SK-N-SH (cell line): ENCODE measurements at regions not wholly inside any gene's neighbourhood (a gene's known extent, or its start where the extent isn't known, plus 50 kb on each side); places are given as distances from the start of the nearest gene placed in this dataset.

Experiments used
- CTCF ChIA-PET: fragments of 300-600, 350-600 bp; formaldehyde crosslinking; extraction: SDS; loops from one replicate; lab custom pipeline; 2021; lab: Yijun Ruan, JAX
- POLR2A ChIA-PET: fragments of 350-600 bp; sonication (Branson Sonifier 250); formaldehyde crosslinking; extraction: SDS; loops from one replicate; lab custom pipeline; 2020; ENCODE audit warnings: antibody characterized with exemption, inconsistent platforms; lab: Yijun Ruan, JAX
- DNase-seq: peaks from one replicate; pipeline ENCODE4 v3.0.0; 2012
- H2AFZ ChIP-seq: fragments of 200-600 bp; sonication (generic); 2 replicates; pipeline ENCODE4 v1.8.1; 2016; ENCODE audit warnings: antibody characterized with exemption, mild to moderate bottlenecking, low read depth
- H3F3A ChIP-seq: fragments of 200-600 bp; sonication (generic); replicated peaks from 2 replicates; pipeline ENCODE3; 2016; ENCODE audit warnings: antibody characterized with exemption, mild to moderate bottlenecking; ENCODE audit not compliant: insufficient read depth
- H3K27ac ChIP-seq, 2 experiments: fragments of 200-500 bp in 1 of 2; fragments of 200-600 bp in 1 of 2; sonication (Bioruptor generic) in 1 of 2; sonication (generic), shearing (Covaris generic) in 1 of 2; 2 replicates each; pipeline versions ENCODE4 v1.5.1 to v1.6.1; 2014 to 2016; ENCODE audit warnings: low read depth in 2 of 2, inconsistent platforms in 1 of 2, low read length in 1 of 2, mild to moderate bottlenecking in 1 of 2, mixed read lengths in 1 of 2
- H3K27me3 ChIP-seq: fragments of 200-600 bp; sonication (generic), shearing (Covaris generic); 2 replicates; pipeline ENCODE4 v1.6.1; 2016; ENCODE audit warnings: mixed run types; ENCODE audit not compliant: insufficient read depth
- H3K36me3 ChIP-seq, 2 experiments: fragments of 200-500 bp in 1 of 2; fragments of 200-600 bp in 1 of 2; sonication (Bioruptor generic) in 1 of 2; sonication (generic) in 1 of 2; replicated peaks in 1 of 2; 2 replicates each; pipeline versions ENCODE3 to v1.5.1; 2014 to 2016; ENCODE audit warnings: low read length in 1 of 2, mild to moderate bottlenecking in 1 of 2; ENCODE audit not compliant: insufficient read depth in 2 of 2, control insufficient read depth in 1 of 2
- H3K4me1 ChIP-seq, 2 experiments: fragments of 200-500 bp in 1 of 2; fragments of 200-600 bp in 1 of 2; sonication (Bioruptor generic) in 1 of 2; sonication (generic), shearing (Covaris generic) in 1 of 2; 2 replicates each; pipeline versions ENCODE4 v1.5.1 to v1.6.1; 2014 to 2016; ENCODE audit warnings: low read depth in 1 of 2, low read length in 1 of 2, mixed run types in 1 of 2; ENCODE audit not compliant: insufficient read depth in 2 of 2, control insufficient read depth in 1 of 2
- H3K4me2 ChIP-seq: fragments of 200-600 bp; sonication (generic), shearing (Covaris generic); 2 replicates; pipeline ENCODE4 v1.6.1; 2017; ENCODE audit warnings: mixed run types
- H3K4me3 ChIP-seq, 2 experiments: fragments of 200-500 bp in 1 of 2; fragments of 200-600 bp in 1 of 2; sonication (Bioruptor generic) in 1 of 2; sonication (generic), shearing (Covaris generic) in 1 of 2; 2 replicates each; pipeline versions ENCODE4 v1.5.1 to v1.8.1; 2014 to 2016; ENCODE audit warnings: low read depth in 2 of 2, inconsistent platforms in 1 of 2, low read length in 1 of 2, mild to moderate bottlenecking in 1 of 2, mixed read lengths in 1 of 2, moderate library complexity in 1 of 2
- H3K79me2 ChIP-seq: fragments of 200-600 bp; sonication (generic); 2 replicates; pipeline ENCODE4 v1.8.1; 2017; ENCODE audit warnings: mild to moderate bottlenecking; ENCODE audit not compliant: insufficient read depth
- H3K9ac ChIP-seq: fragments of 200-600 bp; sonication (generic); 2 replicates; pipeline ENCODE4 v1.6.1; 2017; ENCODE audit warnings: mixed run types
- H3K9me2 ChIP-seq: fragments of 200-600 bp; sonication (generic); 2 replicates; pipeline ENCODE4 v1.6.1; 2017; ENCODE audit warnings: mixed run types
- H3K9me3 ChIP-seq: fragments of 200-600 bp; sonication (generic); 2 replicates; pipeline ENCODE4 v1.6.1; 2017; ENCODE audit warnings: mixed run types, mild to moderate bottlenecking, moderate library complexity
- H4K20me1 ChIP-seq: fragments of 200-600 bp; sonication (generic); 2 replicates; pipeline ENCODE4 v1.6.1; 2017; ENCODE audit warnings: mild to moderate bottlenecking, mixed run types; ENCODE audit not compliant: insufficient read depth
- CHD2 ChIP-seq: fragments of 150-350 bp; IDR thresholded peaks from 2 replicates; pipeline ENCODE4 v1.6.1; 2018; ENCODE audit warnings: low read length; ENCODE audit not compliant: partially characterized antibody
- ELF1 ChIP-seq: IDR thresholded peaks from 2 replicates; pipeline ENCODE4 v1.4.0; 2012
- EZH2phosphoT487 ChIP-seq: fragments of 200-600 bp; sonication (generic); IDR thresholded peaks from 2 replicates; pipeline ENCODE4 v1.6.1; 2017; ENCODE audit warnings: low read depth, mixed run types, mild to moderate bottlenecking, antibody characterized with exemption, moderate library complexity, borderline replicate concordance
- FOXM1 ChIP-seq: IDR thresholded peaks from 2 replicates; pipeline ENCODE4 v1.4.0; 2012; ENCODE audit warnings: low read depth, mild to moderate bottlenecking
- GATA2 ChIP-seq: sonication (generic); formaldehyde crosslinking; IDR thresholded peaks from 2 replicates; pipeline ENCODE4 v1.5.0; 2020; ENCODE audit warnings: mild to moderate bottlenecking, missing genetic modification reagents
- MEF2A ChIP-seq: IDR thresholded peaks from 2 replicates; pipeline ENCODE4 v1.4.0; 2012; ENCODE audit warnings: low read depth, borderline replicate concordance
- MXI1 ChIP-seq: IDR thresholded peaks from 2 replicates; pipeline ENCODE4 v1.6.1; 2012; ENCODE audit warnings: mild to moderate bottlenecking, low read depth, low read length, improper control_type of control experiment
- NRF1 ChIP-seq: IDR thresholded peaks from 2 replicates; pipeline ENCODE4 v1.6.1; 2012; ENCODE audit warnings: low read depth, mild to moderate bottlenecking, low read length
- POLR2AphosphoS5 ChIP-seq: IDR thresholded peaks from 2 replicates; pipeline ENCODE4 v1.6.1; 2012; ENCODE audit warnings: low read depth, low read length
- RAD21 ChIP-seq: IDR thresholded peaks from 2 replicates; pipeline ENCODE4 v1.6.1; 2012; ENCODE audit warnings: mild to moderate bottlenecking, low read length
- RCOR1 ChIP-seq: fragments of 150-350 bp; IDR thresholded peaks from 2 replicates; pipeline ENCODE4 v1.6.1; 2017; ENCODE audit warnings: antibody characterized with exemption, low read length
- RFX5 ChIP-seq: IDR thresholded peaks from 2 replicates; pipeline ENCODE4 v1.6.1; 2012; ENCODE audit warnings: mild to moderate bottlenecking, improper control_type of control experiment, low read length
- RXRA ChIP-seq: IDR thresholded peaks from 2 replicates; pipeline ENCODE4 v1.4.0; 2012; ENCODE audit warnings: low read depth, mild to moderate bottlenecking, borderline replicate concordance
- TAF1 ChIP-seq: IDR thresholded peaks from 2 replicates; pipeline ENCODE4 v1.6.1; 2012; ENCODE audit warnings: low read depth, mild to moderate bottlenecking, low read length, moderate library complexity, borderline replicate concordance
- TEAD4 ChIP-seq: IDR thresholded peaks from 2 replicates; pipeline ENCODE4 v1.4.0; 2012; ENCODE audit warnings: mild to moderate bottlenecking, borderline replicate concordance; ENCODE audit not compliant: insufficient read depth
- WGBS: methylation state at CpG from one replicate; pipeline ENCODE4 v1.1.6; 2017; ENCODE audit warnings: low lambda C conversion rate; 5-methylcytosine and 5-hydroxymethylcytosine counted together
- TF ChIP-seq, protein P1 (sequence below): fragments of 200-600 bp; sonication (generic); IDR thresholded peaks from 2 replicates; pipeline ENCODE4 v1.6.1; 2017; ENCODE audit warnings: antibody characterized with exemption, mild to moderate bottlenecking, moderate library complexity
- TF ChIP-seq, protein P2 (sequence below): IDR thresholded peaks from 2 replicates; pipeline ENCODE4; 2012
- TF ChIP-seq, protein P3 (sequence below): IDR thresholded peaks from 2 replicates; pipeline ENCODE4 v1.4.0; 2012; ENCODE audit warnings: low read depth
- TF ChIP-seq, protein P4 (sequence below): IDR thresholded peaks from 2 replicates; pipeline ENCODE4 v1.4.0; 2012; ENCODE audit warnings: low read depth, borderline replicate concordance
- TF ChIP-seq, protein P5 (sequence below): fragments of 150-350 bp; IDR thresholded peaks from 2 replicates; pipeline ENCODE4 v1.6.1; 2017; ENCODE audit warnings: antibody characterized with exemption, low read length, low read depth, borderline replicate concordance

DNA sequence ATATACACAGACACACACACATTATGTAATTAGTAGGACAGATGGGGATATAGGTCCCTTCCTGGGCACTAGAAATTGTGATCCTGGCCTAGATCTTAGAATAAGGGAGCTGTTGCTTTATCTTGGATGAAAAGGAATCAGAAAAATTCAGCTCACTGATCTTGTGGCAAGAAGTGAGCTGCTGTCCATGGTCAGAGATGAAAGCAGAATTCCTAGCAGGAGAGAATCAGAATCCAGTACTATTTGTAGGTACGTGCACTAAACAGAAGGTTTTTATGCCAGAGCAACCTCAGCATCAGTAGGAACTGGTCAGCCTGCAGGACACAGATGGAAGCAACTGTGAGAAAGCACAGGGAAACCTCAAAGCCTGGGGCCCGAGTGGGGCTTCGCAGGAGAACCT lies 549.2 kb upstream of the POM121L12 start:
- POLR2A ChIA-PET: no interaction called here

DNA sequence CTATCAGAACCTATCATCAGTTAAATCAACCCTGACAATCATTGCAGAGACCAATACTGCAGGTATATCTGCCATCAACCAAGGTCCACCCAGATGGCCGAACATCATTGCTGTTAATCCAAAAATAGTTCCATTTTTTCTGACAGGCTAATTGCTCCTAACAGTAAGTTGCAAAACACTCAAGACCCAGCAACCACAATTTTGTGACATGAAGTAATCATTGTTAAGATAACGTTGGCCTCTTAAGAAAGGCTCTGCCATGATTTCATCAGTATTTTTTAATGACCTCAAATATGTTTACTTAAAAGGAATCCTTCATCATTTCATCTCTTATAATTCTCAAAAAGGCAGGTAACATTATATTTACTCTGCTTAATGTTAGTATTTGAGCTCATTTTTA lies 553.4 kb upstream of the POM121L12 start:
- Histone ChIP-seq H4K20me1 (no peaks in the 10 kb centered on the region), H3K36me3 (no peaks in the 10 kb centered on the region), H3K4me2 (no peak overlapping the region), H3K4me1 (peaks cover 0 to 4% of the 10 kb centered on the region in 2 experiments; a peak in 2 of 4 replicates), H3K9me3 (no peaks in the 10 kb centered on the region; the same call in 1 of the 2 replicates), H3K9ac (no peak overlapping the region), H3K79me2 (no peaks in the 10 kb centered on the region), H3K9me2 (no peaks in the 10 kb centered on the region; the same call in 1 of the 2 replicates), H3K27me3 (no peaks in the 10 kb centered on the region), H3F3A (no peaks in the 10 kb centered on the region), H2AFZ (no peak overlapping the region), H3K27ac (no peak overlapping the region), H3K4me3 (no peak overlapping the region)
- WGBS: 12% methylated on average over 2 of the region's 2 CpGs
- CTCF ChIA-PET: no interaction called here
- POLR2A ChIA-PET: no interaction called here
- no peak for DNase-seq
- TF ChIP-seq ELF1 (no peak), TEAD4 (no peak), GATA2 (CRISPR knock-in tag) (no peak), RCOR1 (no peak), RFX5 (no peak), MXI1 (no peak), TAF1 (no peak), FOXM1 (no peak), RAD21 (no peak), CHD2 (no peak)
- TF ChIP-seq, protein P1, sequence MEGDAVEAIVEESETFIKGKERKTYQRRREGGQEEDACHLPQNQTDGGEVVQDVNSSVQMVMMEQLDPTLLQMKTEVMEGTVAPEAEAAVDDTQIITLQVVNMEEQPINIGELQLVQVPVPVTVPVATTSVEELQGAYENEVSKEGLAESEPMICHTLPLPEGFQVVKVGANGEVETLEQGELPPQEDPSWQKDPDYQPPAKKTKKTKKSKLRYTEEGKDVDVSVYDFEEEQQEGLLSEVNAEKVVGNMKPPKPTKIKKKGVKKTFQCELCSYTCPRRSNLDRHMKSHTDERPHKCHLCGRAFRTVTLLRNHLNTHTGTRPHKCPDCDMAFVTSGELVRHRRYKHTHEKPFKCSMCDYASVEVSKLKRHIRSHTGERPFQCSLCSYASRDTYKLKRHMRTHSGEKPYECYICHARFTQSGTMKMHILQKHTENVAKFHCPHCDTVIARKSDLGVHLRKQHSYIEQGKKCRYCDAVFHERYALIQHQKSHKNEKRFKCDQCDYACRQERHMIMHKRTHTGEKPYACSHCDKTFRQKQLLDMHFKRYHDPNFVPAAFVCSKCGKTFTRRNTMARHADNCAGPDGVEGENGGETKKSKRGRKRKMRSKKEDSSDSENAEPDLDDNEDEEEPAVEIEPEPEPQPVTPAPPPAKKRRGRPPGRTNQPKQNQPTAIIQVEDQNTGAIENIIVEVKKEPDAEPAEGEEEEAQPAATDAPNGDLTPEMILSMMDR: no peak
- TF ChIP-seq, protein P2, sequence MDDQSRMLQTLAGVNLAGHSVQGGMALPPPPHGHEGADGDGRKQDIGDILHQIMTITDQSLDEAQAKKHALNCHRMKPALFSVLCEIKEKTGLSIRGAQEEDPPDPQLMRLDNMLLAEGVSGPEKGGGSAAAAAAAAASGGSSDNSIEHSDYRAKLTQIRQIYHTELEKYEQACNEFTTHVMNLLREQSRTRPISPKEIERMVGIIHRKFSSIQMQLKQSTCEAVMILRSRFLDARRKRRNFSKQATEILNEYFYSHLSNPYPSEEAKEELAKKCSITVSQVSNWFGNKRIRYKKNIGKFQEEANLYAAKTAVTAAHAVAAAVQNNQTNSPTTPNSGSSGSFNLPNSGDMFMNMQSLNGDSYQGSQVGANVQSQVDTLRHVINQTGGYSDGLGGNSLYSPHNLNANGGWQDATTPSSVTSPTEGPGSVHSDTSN: no peak
- TF ChIP-seq, protein P3, sequence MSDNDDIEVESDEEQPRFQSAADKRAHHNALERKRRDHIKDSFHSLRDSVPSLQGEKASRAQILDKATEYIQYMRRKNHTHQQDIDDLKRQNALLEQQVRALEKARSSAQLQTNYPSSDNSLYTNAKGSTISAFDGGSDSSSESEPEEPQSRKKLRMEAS: no peak

More for the DNA sequence above, 549.2 kb upstream of the POM121L12 start:
- no peaks in the 10 kb centered on the region for H4K20me1 ChIP-seq
- WGBS: 31% methylated on average over 3 of the region's 3 CpGs
- DNase-seq: no peak
- H3K9me3 ChIP-seq: no peaks in the 10 kb centered on the region; the same call in 1 of the 2 replicates
- no peaks in the 10 kb centered on the region for H3K79me2 ChIP-seq
- no peaks in the 10 kb centered on the region for H3K9me2 ChIP-seq
- H3F3A ChIP-seq: no peaks in the 10 kb centered on the region
- TF ChIP-seq ELF1: no peak
- no peak for TF ChIP-seq POLR2AphosphoS5
- no peak for TF ChIP-seq FOXM1
- TF ChIP-seq, protein P1: no peak
- no peak for TF ChIP-seq MXI1
- TF ChIP-seq, protein P3: no peak
- TF ChIP-seq MEF2A: no peak
- TF ChIP-seq, protein P4, sequence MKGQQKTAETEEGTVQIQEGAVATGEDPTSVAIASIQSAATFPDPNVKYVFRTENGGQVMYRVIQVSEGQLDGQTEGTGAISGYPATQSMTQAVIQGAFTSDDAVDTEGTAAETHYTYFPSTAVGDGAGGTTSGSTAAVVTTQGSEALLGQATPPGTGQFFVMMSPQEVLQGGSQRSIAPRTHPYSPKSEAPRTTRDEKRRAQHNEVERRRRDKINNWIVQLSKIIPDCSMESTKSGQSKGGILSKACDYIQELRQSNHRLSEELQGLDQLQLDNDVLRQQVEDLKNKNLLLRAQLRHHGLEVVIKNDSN: no peak
- no peak for TF ChIP-seq RXRA
- no peak for TF ChIP-seq RAD21
- no peak for TF ChIP-seq EZH2phosphoT487
- TF ChIP-seq, protein P5, sequence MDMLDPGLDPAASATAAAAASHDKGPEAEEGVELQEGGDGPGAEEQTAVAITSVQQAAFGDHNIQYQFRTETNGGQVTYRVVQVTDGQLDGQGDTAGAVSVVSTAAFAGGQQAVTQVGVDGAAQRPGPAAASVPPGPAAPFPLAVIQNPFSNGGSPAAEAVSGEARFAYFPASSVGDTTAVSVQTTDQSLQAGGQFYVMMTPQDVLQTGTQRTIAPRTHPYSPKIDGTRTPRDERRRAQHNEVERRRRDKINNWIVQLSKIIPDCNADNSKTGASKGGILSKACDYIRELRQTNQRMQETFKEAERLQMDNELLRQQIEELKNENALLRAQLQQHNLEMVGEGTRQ: no peak
- no peak for TF ChIP-seq NRF1
- no peak overlapping the region for H3K4me3 ChIP-seq
- no peak overlapping the region for H2AFZ ChIP-seq
- CTCF ChIA-PET: interaction anchor here (1.2 kb wide), 1 partner anchor 30 kb away, joined by 3 read pairs; no protein-coding TSS in a partner anchor
- H3K4me1 ChIP-seq: no peaks in the 10 kb centered on the region
- H3K36me3 ChIP-seq: no peaks in the 10 kb centered on the region
- H3K27me3 ChIP-seq: no peaks in the 10 kb centered on the region
- H3K4me2 ChIP-seq: no peak overlapping the region
- no peak overlapping the region for H3K9ac ChIP-seq
- no peak overlapping the region for H3K27ac ChIP-seq
